ENCODE measurements at regions not wholly inside any gene's neighbourhood (a gene's known extent, or its start where the extent isn't known, plus 50 kb on each side); places are given as distances from the start of the nearest gene placed in this dataset.

- H3K9ac ChIP-seq (ENCODE audit: low read length) = no peak overlapping the region
- no peaks in the 10 kb centered on the region for H3K9me2 ChIP-seq (ENCODE audit: low read depth, low read length)
- H3K27me3 ChIP-seq (ENCODE audit: insufficient read depth, low read length) = no peaks in the 10 kb centered on the region
- peaks cover 6% of the 10 kb centered on the region; the same call in 1 of the 2 replicates for H3K36me3 ChIP-seq (ENCODE audit: insufficient read depth, low read length)
- no peaks in the 10 kb centered on the region for H3K9me3 ChIP-seq (ENCODE audit: low read length)
- H4K20me1 ChIP-seq (ENCODE audit: insufficient read depth, low read length) = no peaks in the 10 kb centered on the region
- no peak for TF ChIP-seq EZH2 (IDR thresholded peaks at IDR 0.05; ENCODE audit: borderline replicate concordance, low read length)
- no peak for TF ChIP-seq CTCF (IDR thresholded peaks at IDR 0.05; ENCODE audit: low read length)
- H3K4me3 ChIP-seq (ENCODE audit: low read depth, low read length, poor library complexity, severe bottlenecking) = no peak overlapping the region
- H3K4me2 ChIP-seq (ENCODE audit: low read length) = no peak overlapping the region
- H3F3A ChIP-seq (ENCODE audit: insufficient read depth, low read length) = no peaks in the 10 kb centered on the region
- no peak overlapping the region for H3K27ac ChIP-seq (ENCODE audit: low read depth, low read length, poor library complexity, severe bottlenecking)
- H3K79me2 ChIP-seq (ENCODE audit: insufficient read depth, low read length) = no peaks in the 10 kb centered on the region
- H3K4me1 ChIP-seq (ENCODE audit: insufficient read depth, low read length, severe bottlenecking) = no peaks in the 10 kb centered on the region
- H2AFZ ChIP-seq (ENCODE audit: low read length) = no peak overlapping the region
Observed at GRCh38 chr6:11315743-11316437, 83.4 kb upstream of the NEDD9 start.

- Histone ChIP-seq H3K36me3 (ENCODE audit: insufficient read depth, low read length) (peaks cover 6% of the 10 kb centered on the region; the same call in 1 of the 2 replicates), H4K20me1 (ENCODE audit: insufficient read depth, low read length) (no peaks in the 10 kb centered on the region), H3F3A (ENCODE audit: insufficient read depth, low read length) (no peaks in the 10 kb centered on the region), H3K27ac (ENCODE audit: low read depth, low read length, poor library complexity, severe bottlenecking) (no peak overlapping the region), H3K4me2 (ENCODE audit: low read length) (no peak overlapping the region), H3K9me2 (ENCODE audit: low read depth, low read length) (no peaks in the 10 kb centered on the region), H3K27me3 (ENCODE audit: insufficient read depth, low read length) (no peaks in the 10 kb centered on the region), H3K9me3 (ENCODE audit: low read length) (no peaks in the 10 kb centered on the region), H3K4me1 (ENCODE audit: insufficient read depth, low read length, severe bottlenecking) (no peaks in the 10 kb centered on the region), H3K4me3 (ENCODE audit: low read depth, low read length, poor library complexity, severe bottlenecking) (no peak overlapping the region), H3K9ac (ENCODE audit: low read length) (no peak overlapping the region), H3K79me2 (ENCODE audit: insufficient read depth, low read length) (no peaks in the 10 kb centered on the region), H2AFZ (ENCODE audit: low read length) (no peak overlapping the region)
- TF ChIP-seq CTCF (IDR thresholded peaks at IDR 0.05; ENCODE audit: low read length) = no peak
- no peak for TF ChIP-seq EZH2 (IDR thresholded peaks at IDR 0.05; ENCODE audit: borderline replicate concordance, low read length)
Observed at GRCh38 chr6:11313207-11313606, 80.7 kb upstream of the NEDD9 start.

GRCh38 chr6:11311970-11312369 lies 79.5 kb upstream of the NEDD9 start:
- no peaks in the 10 kb centered on the region for H4K20me1 ChIP-seq (ENCODE audit: insufficient read depth, low read length)
- H3K4me2 ChIP-seq (ENCODE audit: low read length) = no peak overlapping the region
- H2AFZ ChIP-seq (ENCODE audit: low read length) = no peak overlapping the region
- H3K4me3 ChIP-seq (ENCODE audit: low read depth, low read length, poor library complexity, severe bottlenecking) = no peak overlapping the region
- H3K27ac ChIP-seq (ENCODE audit: low read depth, low read length, poor library complexity, severe bottlenecking) = no peak overlapping the region
- H3K9me3 ChIP-seq (ENCODE audit: low read length) = no peaks in the 10 kb centered on the region
- H3K9ac ChIP-seq (ENCODE audit: low read length) = no peak overlapping the region
- no peaks in the 10 kb centered on the region for H3K4me1 ChIP-seq (ENCODE audit: insufficient read depth, low read length, severe bottlenecking)
- no peaks in the 10 kb centered on the region; the same call in 1 of the 2 replicates for H3K36me3 ChIP-seq (ENCODE audit: insufficient read depth, low read length)
- TF ChIP-seq EZH2 (IDR thresholded peaks at IDR 0.05; ENCODE audit: borderline replicate concordance, low read length) (no peak), CTCF (IDR thresholded peaks at IDR 0.05; ENCODE audit: low read length) (no peak)
- no peaks in the 10 kb centered on the region for H3K9me2 ChIP-seq (ENCODE audit: low read depth, low read length)
- no peaks in the 10 kb centered on the region for H3K79me2 ChIP-seq (ENCODE audit: insufficient read depth, low read length)
- H3F3A ChIP-seq (ENCODE audit: insufficient read depth, low read length) = no peaks in the 10 kb centered on the region
- no peaks in the 10 kb centered on the region for H3K27me3 ChIP-seq (ENCODE audit: insufficient read depth, low read length)
